Stimulated activated CD4-positive, alpha-beta T cell treated with anti-CD3 and anti-CD28 coated beads, Interleukin-1b, Interleukin-23, amount 100 ng/mL, for 4 hours (primary cell): ENCODE measurements at regions not wholly inside any gene's neighbourhood (a gene's known extent, or its start where the extent isn't known, plus 50 kb on each side); places are given as distances from the start of the nearest gene placed in this dataset.

Source experiments
- DNase-seq, 2 donors: peaks; one replicate each; pipeline ENCODE4 v3.0.0-alpha.2; 2020; ENCODE audit warnings: low read depth in 2 of 2

GRCh38 chr6:100181309-100181708 is 187.3 kb upstream of the MCHR2 start:
- DNase-seq = no peak

GRCh38 chr6:100179576-100179975 is 185.6 kb upstream of the MCHR2 start:
- DNase-seq = no peak

GRCh38 chr6:100177956-100178355 is 183.9 kb upstream of the MCHR2 start:
- DNase-seq = no peak

GRCh38 chr6:100176951-100177710 is 183.1 kb upstream of the MCHR2 start:
- no peak for DNase-seq

GRCh38 chr6:100176311-100176950 is 182.4 kb upstream of the MCHR2 start:
- DNase-seq = no peak

- DNase-seq = no peak
These were observed 181.8 kb upstream of the MCHR2 start for GRCh38 chr6:100175814-100176310.

- no peak for DNase-seq
These were observed 179.2 kb upstream of the MCHR2 start for GRCh38 chr6:100173211-100173610.

GRCh38 chr6:100172322-100172713 is 178.3 kb upstream of the MCHR2 start:
- DNase-seq = no peak

GRCh38 chr6:100171533-100172321 is 177.7 kb upstream of the MCHR2 start:
- no peak for DNase-seq

- DNase-seq = no peak
These were observed 174.1 kb upstream of the MCHR2 start for GRCh38 chr6:100168148-100168547.

- no peak for DNase-seq
These were observed 173.6 kb upstream of the MCHR2 start for GRCh38 chr6:100167585-100167984.

- no peak for DNase-seq
These were observed 172.9 kb upstream of the MCHR2 start for GRCh38 chr6:100166956-100167355.

GRCh38 chr6:100165442-100165841 is 171.4 kb upstream of the MCHR2 start:
- DNase-seq = no peak

- no peak for DNase-seq
These were observed 169.0 kb upstream of the MCHR2 start for GRCh38 chr6:100163035-100163434.

GRCh38 chr6:100161782-100162365 is 167.9 kb upstream of the MCHR2 start:
- DNase-seq = no peak

- no peak for DNase-seq
These were observed 166.9 kb upstream of the MCHR2 start for GRCh38 chr6:100160930-100161329.

- DNase-seq = no peak
These were observed 161.1 kb upstream of the MCHR2 start for GRCh38 chr6:100155141-100155540.

- DNase-seq = no peak
These were observed 159.7 kb upstream of the MCHR2 start for GRCh38 chr6:100153636-100154275.

- no peak for DNase-seq
These were observed 158.2 kb upstream of the MCHR2 start for GRCh38 chr6:100152201-100152600.

GRCh38 chr6:100144991-100145390 is 151.0 kb upstream of the MCHR2 start:
- no peak for DNase-seq

- no peak for DNase-seq
These were observed 144.5 kb upstream of the MCHR2 start for GRCh38 chr6:100138346-100139022.
